PC-3 (cell line): ENCODE measurements at regions not wholly inside any gene's neighbourhood (a gene's known extent, or its start where the extent isn't known, plus 50 kb on each side); places are given as distances from the start of the nearest gene placed in this dataset.

ENCODE experiments used
- ATAC-seq: fragments of 200-7000 bp; cut with Tn5 transposase; 2 replicates; pipeline ENCODE4 v1.9.1; 2020; ENCODE audit warnings: mild to moderate bottlenecking, moderate library complexity
- BruUV-seq: library from RNA; stranded (reverse); fragments of 400-500 nt; replicated peaks from 2 replicates; lab custom pipeline; 2021; lab: Mats Ljungman, UMichigan
- CTCF ChIA-PET: fragments of 300-600 bp; sonication (Branson Sonifier 250); formaldehyde crosslinking; loops from one replicate; lab custom pipeline; 2022; ENCODE audit warnings: antibody characterized with exemption; lab: Charles Lee
- POLR2A ChIA-PET: fragments of 300-600 bp; sonication (Branson Sonifier 250); formaldehyde crosslinking; loops from one replicate; lab custom pipeline; 2022; ENCODE audit warnings: antibody characterized with exemption; ENCODE audit not compliant: unreplicated experiment; lab: Charles Lee
- DNase-seq: peaks from one replicate; pipeline ENCODE4 v3.0.0-alpha.2; 2015
- H2AFZ ChIP-seq: fragments of 300-600 bp; sonication (generic); 2 replicates; pipeline ENCODE4 v1.6.0; 2016; ENCODE audit warnings: antibody characterized with exemption, low read length
- H3F3A ChIP-seq: fragments of 300-600 bp; sonication (generic); one replicate; pipeline ENCODE4 v1.6.0; 2017; ENCODE audit warnings: antibody characterized with exemption, low read length, control low read depth, mild to moderate bottlenecking; ENCODE audit not compliant: unreplicated experiment
- H3K27ac ChIP-seq: fragments of 300-600 bp; sonication (generic); 2 replicates; pipeline ENCODE4 v1.5.1; 2016; ENCODE audit warnings: mild to moderate bottlenecking, low read length
- H3K27me3 ChIP-seq: fragments of 300-600 bp; sonication (generic); 2 replicates; pipeline ENCODE4 v1.6.1; 2016; ENCODE audit warnings: low read length, mixed read lengths
- H3K36me3 ChIP-seq: fragments of 300-600 bp; sonication (generic); 2 replicates; pipeline ENCODE4 v1.6.1; 2016; ENCODE audit warnings: low read depth, mixed run types, low read length, mixed read lengths
- H3K4me1 ChIP-seq: fragments of 300-600 bp; sonication (generic); 2 replicates; pipeline ENCODE4 v1.5.1; 2016; ENCODE audit warnings: low read length; ENCODE audit not compliant: insufficient read depth
- H3K4me2 ChIP-seq: fragments of 300-600 bp; sonication (generic); 2 replicates; pipeline ENCODE4 v1.6.0; 2016; ENCODE audit warnings: low read length
- H3K4me3 ChIP-seq: fragments of 300-600 bp; sonication (generic); 2 replicates; pipeline ENCODE4 v1.5.1; 2016; ENCODE audit warnings: mild to moderate bottlenecking, low read length, mixed read lengths
- H3K79me2 ChIP-seq: fragments of 300-600 bp; sonication (generic); 2 replicates; pipeline ENCODE4 v1.6.1; 2017; ENCODE audit warnings: low read length, mixed read lengths
- H3K9ac ChIP-seq: fragments of 300-600 bp; sonication (generic); 2 replicates; pipeline ENCODE4 v1.6.0; 2016; ENCODE audit warnings: mild to moderate bottlenecking, low read length
- H3K9me2 ChIP-seq: fragments of 300-600 bp; sonication (generic); replicated peaks from 2 replicates; pipeline ENCODE4 v1.6.1; 2016; ENCODE audit warnings: mixed run types, low read length, mixed read lengths
- H3K9me3 ChIP-seq: fragments of 300-600 bp; sonication (generic); 2 replicates; pipeline ENCODE4 v1.6.1; 2016; ENCODE audit warnings: low read length, mixed read lengths
- H4K20me1 ChIP-seq: fragments of 300-600 bp; sonication (generic); 2 replicates; pipeline ENCODE4 v1.6.1; 2016; ENCODE audit warnings: low read length, mixed read lengths
- EZH2 ChIP-seq: fragments of 300-600 bp; sonication (generic); IDR thresholded peaks from one replicate; pipeline ENCODE4 v1.6.1; 2017; ENCODE audit warnings: antibody characterized with exemption, mild to moderate bottlenecking, low read length; ENCODE audit not compliant: unreplicated experiment
- EZH2phosphoT487 ChIP-seq: fragments of 300-600 bp; sonication (generic); IDR thresholded peaks from 2 replicates; pipeline ENCODE4 v1.6.1; 2018; ENCODE audit warnings: mild to moderate bottlenecking, antibody characterized with exemption, low read length, borderline replicate concordance
- intact Hi-C: fragments of 100-400 bp; cut with micrococcal nuclease; formaldehyde crosslinking; loops from 2 replicates; pipeline ENCODE4 v1.9.0; 2023
- TF ChIP-seq, protein P1 (sequence below): fragments of 300-600 bp; sonication (generic); conservative IDR thresholded peaks from 2 replicates; pipeline ENCODE4 v1.5.1; 2017; ENCODE audit warnings: antibody characterized with exemption, low read depth, mild to moderate bottlenecking, low read length

DNA sequence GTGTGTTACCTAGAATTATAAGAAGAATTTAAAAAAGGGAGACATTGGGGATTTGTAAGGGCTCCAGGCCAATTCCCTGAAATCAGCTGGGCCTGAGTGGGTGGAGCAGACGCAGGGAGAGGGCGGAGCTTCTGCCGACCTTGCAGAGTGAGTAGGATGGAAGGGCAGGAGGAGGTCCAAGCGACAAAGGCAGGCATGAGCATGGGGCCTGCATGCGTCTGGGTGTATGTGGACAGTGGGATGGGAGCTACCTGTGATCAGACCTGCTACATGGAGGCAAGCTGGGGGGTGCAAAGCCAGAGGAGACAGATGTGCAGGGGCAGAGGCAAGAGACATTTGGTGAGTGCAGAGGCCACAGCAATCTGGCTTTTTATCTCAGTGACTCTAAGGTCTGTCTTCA lies 105.3 kb upstream of the OLIG2 start:
- BruUV-seq: no TSS peak
- H3K36me3 ChIP-seq: no peaks in the 10 kb centered on the region
- CTCF ChIA-PET: no interaction called here

DNA sequence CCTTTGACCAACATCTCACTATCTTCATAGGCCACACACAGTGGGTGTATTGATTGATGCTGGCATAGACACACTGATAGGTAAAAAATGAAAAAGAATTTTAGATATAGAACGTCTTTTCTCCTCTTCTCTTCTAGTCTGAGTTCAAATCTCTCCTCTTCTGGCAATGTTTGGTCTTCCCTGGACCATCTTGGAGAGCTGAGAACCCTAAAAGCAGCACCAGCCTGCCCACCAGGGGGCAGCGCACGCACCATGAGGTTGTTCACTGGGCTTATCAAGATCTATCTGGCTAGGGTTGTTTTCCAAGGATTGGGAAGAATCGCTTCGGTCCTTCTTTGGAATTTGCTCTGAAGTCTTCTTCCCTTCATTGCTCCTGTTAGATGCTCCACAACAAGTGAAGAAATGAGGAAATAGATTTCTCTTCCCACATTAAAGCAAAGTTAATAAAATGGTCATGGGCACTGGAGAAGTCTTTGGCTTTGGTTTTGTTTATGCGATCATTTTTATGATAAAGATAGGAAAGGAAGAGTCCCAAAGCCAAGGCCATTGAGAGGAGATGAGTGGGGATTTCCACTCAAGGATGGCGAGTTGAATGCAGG lies 104.0 kb upstream of the OLIG2 start:
- no peaks in the 10 kb centered on the region for H3K4me1 ChIP-seq
- H3K9me3 ChIP-seq: no peaks in the 10 kb centered on the region
- no peaks in the 10 kb centered on the region for H3K36me3 ChIP-seq
- intact Hi-C loops: no loop called here
- peak; percentile 41 for DNase-seq
- no peaks in the 10 kb centered on the region for H3K9me2 ChIP-seq
- peaks cover 33% of the 10 kb centered on the region for H3K27me3 ChIP-seq
- ATAC-seq: no peak
- H3K27ac ChIP-seq: no peak overlapping the region
- BruUV-seq: no TSS peak
- H2AFZ ChIP-seq: no peak overlapping the region
- TF ChIP-seq, protein P1, sequence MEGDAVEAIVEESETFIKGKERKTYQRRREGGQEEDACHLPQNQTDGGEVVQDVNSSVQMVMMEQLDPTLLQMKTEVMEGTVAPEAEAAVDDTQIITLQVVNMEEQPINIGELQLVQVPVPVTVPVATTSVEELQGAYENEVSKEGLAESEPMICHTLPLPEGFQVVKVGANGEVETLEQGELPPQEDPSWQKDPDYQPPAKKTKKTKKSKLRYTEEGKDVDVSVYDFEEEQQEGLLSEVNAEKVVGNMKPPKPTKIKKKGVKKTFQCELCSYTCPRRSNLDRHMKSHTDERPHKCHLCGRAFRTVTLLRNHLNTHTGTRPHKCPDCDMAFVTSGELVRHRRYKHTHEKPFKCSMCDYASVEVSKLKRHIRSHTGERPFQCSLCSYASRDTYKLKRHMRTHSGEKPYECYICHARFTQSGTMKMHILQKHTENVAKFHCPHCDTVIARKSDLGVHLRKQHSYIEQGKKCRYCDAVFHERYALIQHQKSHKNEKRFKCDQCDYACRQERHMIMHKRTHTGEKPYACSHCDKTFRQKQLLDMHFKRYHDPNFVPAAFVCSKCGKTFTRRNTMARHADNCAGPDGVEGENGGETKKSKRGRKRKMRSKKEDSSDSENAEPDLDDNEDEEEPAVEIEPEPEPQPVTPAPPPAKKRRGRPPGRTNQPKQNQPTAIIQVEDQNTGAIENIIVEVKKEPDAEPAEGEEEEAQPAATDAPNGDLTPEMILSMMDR: peak; percentile 74
- TF ChIP-seq EZH2phosphoT487: no peak
- H3F3A ChIP-seq: no peaks in the 10 kb centered on the region
- POLR2A ChIA-PET: no interaction called here
- H4K20me1 ChIP-seq: no peaks in the 10 kb centered on the region
- CTCF ChIA-PET: interaction anchor here (0.8 kb wide), 1 partner anchor 19 kb away, joined by 3 read pairs; no protein-coding TSS in a partner anchor
- H3K79me2 ChIP-seq: no peaks in the 10 kb centered on the region
- H3K4me3 ChIP-seq: no peak overlapping the region
- H3K4me2 ChIP-seq: no peak overlapping the region
- no peak overlapping the region for H3K9ac ChIP-seq

More for the DNA sequence above, 105.3 kb upstream of the OLIG2 start:
- intact Hi-C loops: no loop called here
- Histone ChIP-seq H3K9me3 (no peaks in the 10 kb centered on the region), H3K4me1 (no peaks in the 10 kb centered on the region), H4K20me1 (no peaks in the 10 kb centered on the region), H3K4me3 (no peak overlapping the region), H3K27me3 (peaks cover 33% of the 10 kb centered on the region), H3K9ac (no peak overlapping the region), H3K27ac (no peak overlapping the region), H2AFZ (no peak overlapping the region), H3K79me2 (no peaks in the 10 kb centered on the region), H3K9me2 (no peaks in the 10 kb centered on the region), H3F3A (no peaks in the 10 kb centered on the region), H3K4me2 (no peak overlapping the region)
- POLR2A ChIA-PET: no interaction called here
- ATAC-seq: no peak
- no peak for TF ChIP-seq EZH2
- TF ChIP-seq, protein P1: no peak
- no peak for TF ChIP-seq EZH2phosphoT487
- DNase-seq: no peak

DNA sequence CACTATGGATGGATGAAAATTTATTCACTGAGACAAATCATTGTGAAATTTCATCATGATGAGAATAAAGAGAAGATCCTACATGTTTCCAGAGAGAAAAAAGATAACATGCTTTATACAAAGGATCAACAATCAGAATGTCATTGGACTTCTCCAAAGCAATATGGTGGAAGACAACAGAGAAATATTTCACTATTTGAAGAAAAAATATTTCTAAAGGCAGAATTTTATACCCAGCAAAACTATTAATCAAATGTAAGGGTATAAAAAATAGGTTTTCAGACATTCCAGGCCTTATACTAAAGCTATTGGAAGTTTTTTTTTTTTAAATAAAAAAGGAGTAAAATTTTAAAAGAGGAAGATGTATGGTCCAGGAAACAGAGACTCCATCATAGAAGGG lies 100.6 kb upstream of the OLIG2 start:
- no peak overlapping the region for H2AFZ ChIP-seq
- H3K9me2 ChIP-seq: no peaks in the 10 kb centered on the region
- no TSS peak for BruUV-seq
- H3K79me2 ChIP-seq: no peaks in the 10 kb centered on the region
- H4K20me1 ChIP-seq: no peaks in the 10 kb centered on the region
- H3K36me3 ChIP-seq: no peaks in the 10 kb centered on the region
- peaks cover 33% of the 10 kb centered on the region for H3K27me3 ChIP-seq
- H3K9ac ChIP-seq: no peak overlapping the region
- CTCF ChIA-PET: no interaction called here
- H3K4me3 ChIP-seq: no peak overlapping the region
- POLR2A ChIA-PET: no interaction called here
- no peak overlapping the region for H3K27ac ChIP-seq
- no peaks in the 10 kb centered on the region for H3K4me1 ChIP-seq
- H3F3A ChIP-seq: no peaks in the 10 kb centered on the region
- no peak for DNase-seq
- no peak for ATAC-seq
- no peak overlapping the region for H3K4me2 ChIP-seq
- intact Hi-C loops: no loop called here
- H3K9me3 ChIP-seq: no peaks in the 10 kb centered on the region
- no peak for TF ChIP-seq EZH2phosphoT487
- TF ChIP-seq, protein P1: no peak
- TF ChIP-seq EZH2: no peak
